ENCODE measurements at regions not wholly inside any gene's neighbourhood (a gene's known extent, or its start where the extent isn't known, plus 50 kb on each side); places are given as distances from the start of the nearest gene placed in this dataset.
"Not testable (repeated sequence)": the region's sequence is repeated elsewhere in the genome, so short reads cannot be mapped to it uniquely, and the experiment has no call there.

DNA sequence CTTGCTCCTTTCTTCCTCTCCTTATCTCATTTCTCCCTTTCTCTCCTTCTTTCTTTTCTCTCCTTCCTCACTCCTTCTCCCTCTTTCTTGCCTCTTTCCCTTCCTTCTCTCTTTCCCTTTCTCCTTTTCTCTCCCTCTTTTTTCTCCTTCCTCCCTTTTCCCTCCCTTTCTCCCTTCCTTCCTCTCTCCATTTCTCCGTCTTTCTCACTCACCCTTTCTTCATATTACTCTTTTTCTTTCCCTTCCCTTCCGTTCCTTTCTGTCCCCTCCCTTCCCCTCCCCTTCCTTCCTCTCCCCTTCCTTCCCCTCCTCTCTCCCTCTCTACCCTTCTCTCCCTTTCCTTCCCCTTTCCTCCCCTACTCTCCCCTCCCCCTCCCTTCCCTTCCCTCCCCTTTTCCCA is 240.8 kb downstream of the HS3ST3B1 start:
- TF ChIP-seq, protein P1, sequence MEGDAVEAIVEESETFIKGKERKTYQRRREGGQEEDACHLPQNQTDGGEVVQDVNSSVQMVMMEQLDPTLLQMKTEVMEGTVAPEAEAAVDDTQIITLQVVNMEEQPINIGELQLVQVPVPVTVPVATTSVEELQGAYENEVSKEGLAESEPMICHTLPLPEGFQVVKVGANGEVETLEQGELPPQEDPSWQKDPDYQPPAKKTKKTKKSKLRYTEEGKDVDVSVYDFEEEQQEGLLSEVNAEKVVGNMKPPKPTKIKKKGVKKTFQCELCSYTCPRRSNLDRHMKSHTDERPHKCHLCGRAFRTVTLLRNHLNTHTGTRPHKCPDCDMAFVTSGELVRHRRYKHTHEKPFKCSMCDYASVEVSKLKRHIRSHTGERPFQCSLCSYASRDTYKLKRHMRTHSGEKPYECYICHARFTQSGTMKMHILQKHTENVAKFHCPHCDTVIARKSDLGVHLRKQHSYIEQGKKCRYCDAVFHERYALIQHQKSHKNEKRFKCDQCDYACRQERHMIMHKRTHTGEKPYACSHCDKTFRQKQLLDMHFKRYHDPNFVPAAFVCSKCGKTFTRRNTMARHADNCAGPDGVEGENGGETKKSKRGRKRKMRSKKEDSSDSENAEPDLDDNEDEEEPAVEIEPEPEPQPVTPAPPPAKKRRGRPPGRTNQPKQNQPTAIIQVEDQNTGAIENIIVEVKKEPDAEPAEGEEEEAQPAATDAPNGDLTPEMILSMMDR (IDR thresholded peaks at IDR 0.05), result no peak
- TF ChIP-seq POLR2A (IDR thresholded peaks at IDR 0.05), result no peak
- H3K27ac ChIP-seq, result no peak overlapping the region
- DNase-seq, result no peak
- no peak overlapping the region for H3K4me3 ChIP-seq
- no peaks in the 10 kb centered on the region for H3K4me1 ChIP-seq
- H3K27me3 ChIP-seq, result no peaks in the 10 kb centered on the region
- H3K36me3 ChIP-seq, result no peaks in the 10 kb centered on the region
- no peaks in the 10 kb centered on the region for H3K9me3 ChIP-seq

DNA sequence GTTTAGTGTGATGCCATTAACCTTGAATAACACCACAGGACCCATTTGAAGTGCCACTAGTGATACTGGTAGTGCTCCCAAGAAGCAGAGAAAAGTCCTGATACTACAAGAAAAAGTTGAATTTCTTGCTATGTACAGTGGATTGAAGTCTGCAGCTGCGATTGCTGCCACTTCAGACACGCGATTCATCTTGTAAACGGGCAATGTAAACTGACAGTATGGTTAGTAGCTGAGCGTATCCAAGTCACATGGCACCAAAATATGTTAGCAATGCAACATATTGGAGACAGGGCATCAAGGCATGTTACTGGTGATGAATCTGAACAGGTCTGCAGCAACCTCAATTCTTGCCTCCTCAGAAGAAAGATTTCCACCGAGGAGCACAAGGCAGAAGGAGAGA is 238.9 kb downstream of the HS3ST3B1 start:
- Histone ChIP-seq H3K27ac (no peak overlapping the region), H3K4me3 (no peak overlapping the region), H3K4me1 (no peaks in the 10 kb centered on the region), H3K27me3 (no peaks in the 10 kb centered on the region), H3K9me3 (no peaks in the 10 kb centered on the region), H3K36me3 (no peaks in the 10 kb centered on the region)
- TF ChIP-seq POLR2A (IDR thresholded peaks at IDR 0.05), result no peak
- TF ChIP-seq, protein P1 (IDR thresholded peaks at IDR 0.05), result no peak
- DNase-seq, result no peak

DNA sequence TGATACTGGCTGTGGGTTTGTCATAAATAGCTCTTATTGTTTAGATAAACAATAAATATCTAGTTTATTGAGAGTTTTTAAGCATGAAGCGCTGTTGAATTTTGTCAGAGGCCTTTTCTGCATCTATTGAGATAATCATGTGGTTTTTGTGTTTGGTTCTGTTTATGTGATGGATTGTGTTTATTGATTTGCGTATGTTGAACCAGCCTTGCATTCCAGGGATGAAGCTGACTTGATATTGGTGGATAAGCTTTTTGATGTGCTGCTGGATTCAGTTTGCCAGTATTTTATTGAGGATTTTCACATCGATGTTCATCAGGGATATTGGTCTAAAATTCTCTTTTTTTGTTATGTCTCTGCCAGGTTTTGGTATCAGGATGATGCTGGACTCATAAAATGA is 231.4 kb downstream of the HS3ST3B1 start:
- H3K36me3 ChIP-seq, H3K27me3 ChIP-seq: not testable (repeated sequence)

DNA sequence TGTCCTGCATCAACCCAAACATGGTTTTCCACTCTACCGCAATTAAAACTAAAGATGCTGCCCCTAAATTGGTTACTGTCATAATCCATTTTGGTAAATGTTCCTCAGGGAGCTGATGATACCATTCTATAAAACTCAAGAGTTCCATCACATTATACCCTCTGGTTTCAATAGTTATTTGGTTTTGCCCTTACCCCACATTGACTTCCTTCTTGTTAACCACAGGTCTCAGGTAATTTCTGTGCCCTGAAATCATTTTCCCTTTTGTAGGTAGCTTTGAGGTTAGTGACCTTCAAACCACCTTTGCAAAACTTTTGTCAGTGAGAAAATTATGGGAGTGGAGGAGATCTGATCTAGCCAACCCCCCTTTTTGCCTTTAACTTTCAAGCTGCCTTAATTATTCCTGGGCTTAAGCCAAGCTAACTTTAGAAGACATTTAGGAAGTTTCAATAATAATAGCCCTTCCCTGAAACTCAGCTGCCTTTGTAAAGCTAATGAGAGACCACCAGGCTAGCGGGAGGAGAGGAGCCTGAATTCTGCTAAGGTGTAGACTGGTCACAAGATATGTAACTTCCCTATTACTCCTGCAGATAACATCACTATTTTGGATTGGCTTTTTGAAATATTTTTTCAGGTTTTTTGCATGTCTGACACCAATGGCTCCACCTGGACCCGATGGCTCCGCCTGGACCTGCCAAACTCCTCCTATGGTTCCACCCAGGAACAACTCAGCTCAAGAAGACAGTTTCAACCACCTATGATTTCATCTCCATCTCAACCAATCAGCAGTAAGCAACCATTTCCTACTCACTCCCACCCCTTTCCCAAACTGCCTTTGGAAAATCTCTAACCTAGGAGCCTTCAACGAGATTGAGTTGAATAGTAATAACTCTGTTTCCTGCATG is 224.9 kb downstream of the HS3ST3B1 start:
- no peak for DNase-seq
- no peaks in the 10 kb centered on the region for H3K4me1 ChIP-seq
- TF ChIP-seq, protein P1 (IDR thresholded peaks at IDR 0.05), result no peak
- TF ChIP-seq POLR2A (IDR thresholded peaks at IDR 0.05), result no peak
- no peaks in the 10 kb centered on the region for H3K27me3 ChIP-seq
- no peak overlapping the region for H3K4me3 ChIP-seq
- H3K9me3 ChIP-seq, result no peaks in the 10 kb centered on the region
- no peak overlapping the region for H3K27ac ChIP-seq
- no peaks in the 10 kb centered on the region for H3K36me3 ChIP-seq

More for the DNA sequence above, 231.4 kb downstream of the HS3ST3B1 start:
- H3K27ac ChIP-seq, H3K9me3 ChIP-seq, H3K4me1 ChIP-seq, H3K4me3 ChIP-seq, DNase-seq: not testable (repeated sequence)

DNA sequence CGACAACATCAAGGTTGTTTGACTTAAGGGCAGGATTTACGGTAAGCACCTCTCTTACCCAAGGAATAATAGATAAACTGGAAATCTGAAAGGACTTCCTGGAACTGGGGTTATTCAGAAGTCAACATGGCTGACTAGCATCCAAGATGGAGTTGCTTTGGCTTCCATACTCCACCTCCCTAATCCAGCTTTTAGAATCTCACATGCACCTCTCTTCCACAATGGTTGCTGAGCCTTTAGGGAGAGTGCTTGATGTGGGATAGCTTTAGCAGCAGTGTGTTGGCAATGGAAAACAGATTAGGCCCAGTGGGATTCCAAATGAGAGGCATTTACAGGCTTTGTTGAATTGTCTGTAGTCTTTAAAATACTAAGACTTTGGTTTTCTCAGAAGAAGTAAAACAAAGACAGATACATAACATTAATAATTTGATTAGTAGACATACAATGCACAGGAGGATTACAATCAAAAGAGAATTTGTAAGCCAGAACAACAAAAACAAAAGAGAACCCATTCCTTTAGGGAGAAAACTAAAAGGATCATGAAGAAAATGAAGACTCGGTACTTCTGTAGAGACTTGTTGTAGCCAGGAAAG is 222.0 kb downstream of the HS3ST3B1 start:
- TF ChIP-seq, protein P1 (IDR thresholded peaks at IDR 0.05), result no peak
- no peak for TF ChIP-seq POLR2A (IDR thresholded peaks at IDR 0.05)
- Histone ChIP-seq H3K36me3 (no peaks in the 10 kb centered on the region), H3K4me3 (no peak overlapping the region), H3K27me3 (no peaks in the 10 kb centered on the region), H3K27ac (no peak overlapping the region), H3K4me1 (no peaks in the 10 kb centered on the region), H3K9me3 (no peaks in the 10 kb centered on the region)
- DNase-seq, result no peak

DNA sequence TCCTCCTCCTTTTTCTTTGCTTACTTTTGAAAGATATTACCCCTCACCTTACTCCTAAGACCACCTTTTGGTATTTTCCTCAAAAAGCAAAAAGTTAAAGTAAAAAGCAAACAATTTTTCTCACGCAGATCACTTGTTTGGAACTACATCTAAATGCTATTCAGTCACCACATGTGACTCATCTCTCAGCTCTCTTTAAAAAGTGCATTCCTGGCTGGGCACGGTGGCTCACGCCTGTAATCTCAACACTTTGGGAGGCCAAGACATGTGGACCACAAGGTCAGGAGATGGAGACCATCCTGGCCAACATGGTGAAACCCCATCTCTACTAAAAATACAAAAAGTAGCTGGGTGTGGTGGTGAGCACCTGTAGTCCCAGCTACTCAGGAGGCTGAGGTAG is 218.0 kb downstream of the HS3ST3B1 start:
- not testable (repeated sequence) for H3K4me1 ChIP-seq, H3K36me3 ChIP-seq, H3K27me3 ChIP-seq, DNase-seq, H3K27ac ChIP-seq, H3K9me3 ChIP-seq, H3K4me3 ChIP-seq

Measured in Peyer's patch (tissue), 4 donors.